ENCODE measurements at regions not wholly inside any gene's neighbourhood (a gene's known extent, or its start where the extent isn't known, plus 50 kb on each side); places are given as distances from the start of the nearest gene placed in this dataset.

GRCh38 chr10:3452683-3453361, 280.2 kb upstream of the PITRM1 start:
- no peak for TF ChIP-seq CTCF (conservative IDR thresholded peaks at IDR 0.05; ENCODE audit: low read length)
- H2AFZ ChIP-seq (ENCODE audit: low read length), result no peak overlapping the region
- no peak overlapping the region for H3K4me3 ChIP-seq (ENCODE audit: low read length, poor library complexity, severe bottlenecking)
- no peak overlapping the region for H3K4me2 ChIP-seq (ENCODE audit: low read depth, low read length, poor library complexity, severe bottlenecking)
- H3K9me3 ChIP-seq (ENCODE audit: insufficient read depth, low read depth, low read length), result no peaks in the 10 kb centered on the region
- no peak overlapping the region for H3K9ac ChIP-seq (ENCODE audit: low read depth, low read length, poor library complexity, severe bottlenecking)
- no peaks in the 10 kb centered on the region for H3K79me2 ChIP-seq (ENCODE audit: insufficient read depth, low read length)
- no peaks in the 10 kb centered on the region for H3K9me2 ChIP-seq (replicated peaks; ENCODE audit: low read depth, low read length)
- H4K20me1 ChIP-seq (ENCODE audit: insufficient read depth, low read length, poor library complexity, severe bottlenecking), result no peaks in the 10 kb centered on the region
- H3F3A ChIP-seq (ENCODE audit: low read depth), result no peaks in the 10 kb centered on the region
- no peaks in the 10 kb centered on the region for H3K27me3 ChIP-seq (ENCODE audit: insufficient read depth, low read length, poor library complexity, severe bottlenecking)
- H3K36me3 ChIP-seq (ENCODE audit: insufficient read depth, low read length), result no peaks in the 10 kb centered on the region
- no peaks in the 10 kb centered on the region for H3K4me1 ChIP-seq (ENCODE audit: insufficient read depth, low read length, poor library complexity, severe bottlenecking)

GRCh38 chr10:3452173-3452626, 279.6 kb upstream of the PITRM1 start:
- Histone ChIP-seq H3K4me1 (ENCODE audit: insufficient read depth, low read length, poor library complexity, severe bottlenecking) (no peaks in the 10 kb centered on the region), H3K4me2 (ENCODE audit: low read depth, low read length, poor library complexity, severe bottlenecking) (no peak overlapping the region)

GRCh38 chr10:3451516-3452172, 279.1 kb upstream of the PITRM1 start:
- TF ChIP-seq EZH2phosphoT487 (IDR thresholded peaks at IDR 0.05; ENCODE audit: borderline replicate concordance) (no peak), CTCF (conservative IDR thresholded peaks at IDR 0.05; ENCODE audit: low read length) (no peak)
- Histone ChIP-seq H3K27me3 (ENCODE audit: insufficient read depth, low read length, poor library complexity, severe bottlenecking) (no peaks in the 10 kb centered on the region), H3K79me2 (ENCODE audit: insufficient read depth, low read length) (no peaks in the 10 kb centered on the region), H3K9ac (ENCODE audit: low read depth, low read length, poor library complexity, severe bottlenecking) (no peak overlapping the region), H3K4me2 (ENCODE audit: low read depth, low read length, poor library complexity, severe bottlenecking) (no peak overlapping the region), H3K36me3 (ENCODE audit: insufficient read depth, low read length) (no peaks in the 10 kb centered on the region), H4K20me1 (ENCODE audit: insufficient read depth, low read length, poor library complexity, severe bottlenecking) (no peaks in the 10 kb centered on the region), H3K9me3 (ENCODE audit: insufficient read depth, low read depth, low read length) (no peaks in the 10 kb centered on the region), H3K4me1 (ENCODE audit: insufficient read depth, low read length, poor library complexity, severe bottlenecking) (no peaks in the 10 kb centered on the region), H3F3A (ENCODE audit: low read depth) (no peaks in the 10 kb centered on the region), H2AFZ (ENCODE audit: low read length) (no peak overlapping the region), H3K9me2 (replicated peaks; ENCODE audit: low read depth, low read length) (no peaks in the 10 kb centered on the region), H3K4me3 (ENCODE audit: low read length, poor library complexity, severe bottlenecking) (no peak overlapping the region)

More at GRCh38 chr10:3452173-3452626, 279.6 kb upstream of the PITRM1 start:
- Histone ChIP-seq H3F3A (ENCODE audit: low read depth) (no peaks in the 10 kb centered on the region), H3K9me2 (replicated peaks; ENCODE audit: low read depth, low read length) (no peaks in the 10 kb centered on the region), H3K9ac (ENCODE audit: low read depth, low read length, poor library complexity, severe bottlenecking) (no peak overlapping the region), H3K4me3 (ENCODE audit: low read length, poor library complexity, severe bottlenecking) (no peak overlapping the region), H2AFZ (ENCODE audit: low read length) (no peak overlapping the region), H3K79me2 (ENCODE audit: insufficient read depth, low read length) (no peaks in the 10 kb centered on the region), H3K9me3 (ENCODE audit: insufficient read depth, low read depth, low read length) (no peaks in the 10 kb centered on the region), H3K36me3 (ENCODE audit: insufficient read depth, low read length) (no peaks in the 10 kb centered on the region), H3K27me3 (ENCODE audit: insufficient read depth, low read length, poor library complexity, severe bottlenecking) (no peaks in the 10 kb centered on the region), H4K20me1 (ENCODE audit: insufficient read depth, low read length, poor library complexity, severe bottlenecking) (no peaks in the 10 kb centered on the region)
- TF ChIP-seq CTCF (conservative IDR thresholded peaks at IDR 0.05; ENCODE audit: low read length), result no peak
- TF ChIP-seq EZH2phosphoT487 (IDR thresholded peaks at IDR 0.05; ENCODE audit: borderline replicate concordance), result no peak
